Gastrocnemius medialis (tissue), 4 donors: ENCODE measurements at regions not wholly inside any gene's neighbourhood (a gene's known extent, or its start where the extent isn't known, plus 50 kb on each side); places are given as distances from the start of the nearest gene placed in this dataset.

Source experiments
- CTCF ChIP-seq, 5 experiments: fragments of 450-650 bp in 3 of 5; fragments of 200-600 bp in 2 of 5; sonication (generic) in 2 of 5; IDR thresholded peaks in 4 of 5; conservative IDR thresholded peaks in 1 of 5; 1 replicate in 4 of 5; 2 replicates in 1 of 5; pipeline ENCODE4 v1.5.1; 2016 to 2019; ENCODE audit warnings: antibody characterized with exemption in 5 of 5, mild to moderate bottlenecking in 3 of 5, moderate library complexity in 3 of 5
- POLR2A ChIP-seq, 2 donors: fragments of 450-650 bp; IDR thresholded peaks; one replicate each; pipeline ENCODE4 v1.6.1; 2017; ENCODE audit warnings: antibody characterized with exemption in 2 of 2, mild to moderate bottlenecking in 2 of 2, moderate library complexity in 2 of 2

- no peak for TF ChIP-seq CTCF (IDR thresholded peaks at IDR 0.05 in 4 of 5, conservative IDR thresholded peaks at IDR 0.05 in 1 of 5)
- no peak for TF ChIP-seq POLR2A (IDR thresholded peaks at IDR 0.05)
Measured at GRCh38 chr10:44301781-44302355, 83.0 kb downstream of the CXCL12 start.
